ENCODE measurements at regions not wholly inside any gene's neighbourhood (a gene's known extent, or its start where the extent isn't known, plus 50 kb on each side); places are given as distances from the start of the nearest gene placed in this dataset.

DNA sequence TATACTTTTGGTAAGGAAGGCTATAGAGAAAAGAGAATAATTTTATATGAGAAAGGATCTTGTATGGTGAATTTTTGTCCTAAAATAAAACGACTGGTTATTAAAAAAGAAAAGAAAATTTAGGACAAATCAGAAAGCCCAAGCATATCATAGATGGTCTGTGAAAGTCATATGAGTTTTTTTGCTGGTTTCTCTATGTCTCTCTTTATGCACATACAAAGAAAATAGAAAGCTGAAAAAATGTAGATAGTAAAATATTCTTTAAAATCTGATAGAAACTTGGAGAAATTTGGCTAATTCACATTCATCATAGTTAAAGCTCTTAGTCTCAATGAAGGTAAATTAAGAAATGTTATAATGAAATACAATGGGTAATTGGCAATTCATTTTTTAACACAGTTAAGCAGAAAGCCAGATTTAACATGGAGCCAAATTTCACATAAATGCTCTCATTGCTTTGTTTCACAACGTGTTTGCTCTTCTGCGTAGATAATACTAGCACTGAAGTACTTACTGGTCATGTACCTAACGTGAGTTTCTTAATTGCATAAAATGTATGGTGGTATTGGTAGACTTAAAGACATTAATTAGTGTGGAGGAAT, 621.5 kb upstream of the ATXN8OS start:
- CTCF ChIA-PET = no interaction called here
- H3K27ac ChIP-seq = no peak overlapping the region
- no peak overlapping the region for H3K4me2 ChIP-seq
- TF ChIP-seq ZNF302 (CRISPR knock-in tag; IDR thresholded peaks at IDR 0.05) (no peak), ZSCAN20 (CRISPR knock-in tag; IDR thresholded peaks at IDR 0.05) (no peak), JUN (IDR thresholded peaks at IDR 0.05) (no peak), ZFP36 (IDR thresholded peaks at IDR 0.05; ENCODE audit: borderline replicate concordance, partially characterized antibody) (peak; percentile 3)
- no peak for FAIRE-seq
- no peaks in the 10 kb centered on the region for H3K4me1 ChIP-seq
- no peaks in the 10 kb centered on the region for H3K9me3 ChIP-seq
- 6% methylated on average over 4 of the region's 4 CpGs for WGBS (ENCODE audit: missing lambda C conversion rate)
- POLR2A ChIA-PET = no interaction called here
- no peak for ATAC-seq
- DNase-seq (ENCODE audit: low read depth in 1 of 2, low spot score in 1 of 2) = no peak
- H3K4me3 ChIP-seq = no peak overlapping the region

DNA sequence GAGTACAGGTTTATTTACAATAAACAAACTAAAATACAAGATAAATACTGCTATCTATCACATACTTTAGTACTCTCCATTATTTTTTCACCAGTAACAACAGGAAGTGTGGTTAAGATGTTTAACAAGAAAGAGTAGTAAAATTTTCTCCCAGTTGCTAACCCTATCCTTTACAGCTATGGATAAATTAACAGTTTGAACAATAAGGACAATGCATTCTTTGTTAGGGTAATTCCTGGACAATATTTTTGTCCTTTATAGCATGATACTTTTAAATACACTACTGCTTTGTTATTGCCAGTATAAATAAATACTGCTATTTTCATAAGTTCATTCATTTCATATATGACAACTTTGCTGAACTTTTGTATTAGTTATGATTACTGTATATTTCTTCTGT, 630.2 kb upstream of the ATXN8OS start:
- TF ChIP-seq KDM1A (IDR thresholded peaks at IDR 0.05; ENCODE audit: low read depth) (no peak), HDAC2 (IDR thresholded peaks at IDR 0.05) (no peak)
- POLR2A ChIA-PET = no interaction called here
- DNase-seq (ENCODE audit: low read depth in 1 of 2, low spot score in 1 of 2) (no peak), FAIRE-seq (no peak), ATAC-seq (no peak)
- Histone ChIP-seq H3K9me3 (no peaks in the 10 kb centered on the region), H3K4me3 (no peak overlapping the region), H3K4me1 (no peaks in the 10 kb centered on the region), H3K4me2 (no peak overlapping the region), H3K27ac (no peak overlapping the region)
- CTCF ChIA-PET = no interaction called here

DNA sequence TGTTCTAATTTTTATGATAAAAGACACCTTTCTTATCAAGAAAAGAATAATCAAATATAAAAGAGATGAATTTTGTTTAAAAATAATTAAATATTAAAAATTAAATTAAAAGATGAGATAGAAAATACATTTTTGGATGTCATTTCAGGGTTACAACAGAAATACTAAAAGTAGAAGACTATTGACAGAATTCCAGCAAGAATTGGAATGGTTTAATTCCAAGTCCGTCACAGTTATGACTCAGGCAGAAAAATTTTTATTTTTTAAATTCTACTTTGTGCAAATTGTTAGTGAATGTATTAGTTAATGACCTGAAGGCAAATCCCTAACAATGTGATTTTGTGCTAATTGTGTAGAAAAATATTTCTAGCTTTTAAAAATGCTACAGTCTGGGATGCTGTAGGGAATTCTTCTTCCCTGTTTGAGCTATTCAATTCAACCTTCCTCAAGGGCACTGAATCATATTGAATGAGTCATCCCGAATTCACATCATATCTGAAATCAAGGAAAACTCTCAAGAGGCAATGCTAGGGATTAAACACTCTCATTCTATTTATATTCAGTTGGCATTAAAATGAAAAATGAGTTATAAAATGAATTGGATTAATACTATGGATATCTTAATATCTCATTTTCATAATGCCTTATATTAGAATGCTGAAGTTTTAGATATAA, 633.5 kb upstream of the ATXN8OS start:
- Histone ChIP-seq H3K4me1 (no peaks in the 10 kb centered on the region), H3K4me3 (no peak overlapping the region), H3K4me2 (no peak overlapping the region), H3K27ac (no peak overlapping the region), H3K9me3 (no peaks in the 10 kb centered on the region)
- DNase-seq (ENCODE audit: low read depth in 1 of 2, low spot score in 1 of 2) = no peak
- no peak for FAIRE-seq
- ChIA-PET POLR2A (no interaction called here), CTCF (no interaction called here)
- 8% methylated on average over 2 of the region's 2 CpGs for WGBS (ENCODE audit: missing lambda C conversion rate)
- ATAC-seq = no peak
- TF ChIP-seq GATA3 (IDR thresholded peaks at IDR 0.05; ENCODE audit: borderline replicate concordance) = no peak
- TF ChIP-seq ESRRA (IDR thresholded peaks at IDR 0.05; ENCODE audit: borderline replicate concordance, low read length) = no peak
- no peak for TF ChIP-seq HOXB13 (CRISPR knock-in tag; IDR thresholded peaks at IDR 0.05; ENCODE audit: low read depth)
- no peak for TF ChIP-seq HOXA7 (CRISPR knock-in tag; IDR thresholded peaks at IDR 0.05)
- TF ChIP-seq ZFP36 (IDR thresholded peaks at IDR 0.05; ENCODE audit: borderline replicate concordance, partially characterized antibody) = no peak
- no peak for TF ChIP-seq TP53 (CRISPR knock-in tag; IDR thresholded peaks at IDR 0.05)
- TF ChIP-seq, protein P1, sequence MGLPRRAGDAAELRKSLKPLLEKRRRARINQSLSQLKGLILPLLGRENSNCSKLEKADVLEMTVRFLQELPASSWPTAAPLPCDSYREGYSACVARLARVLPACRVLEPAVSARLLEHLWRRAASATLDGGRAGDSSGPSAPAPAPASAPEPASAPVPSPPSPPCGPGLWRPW (IDR thresholded peaks at IDR 0.05) = no peak
- TF ChIP-seq, protein P2, sequence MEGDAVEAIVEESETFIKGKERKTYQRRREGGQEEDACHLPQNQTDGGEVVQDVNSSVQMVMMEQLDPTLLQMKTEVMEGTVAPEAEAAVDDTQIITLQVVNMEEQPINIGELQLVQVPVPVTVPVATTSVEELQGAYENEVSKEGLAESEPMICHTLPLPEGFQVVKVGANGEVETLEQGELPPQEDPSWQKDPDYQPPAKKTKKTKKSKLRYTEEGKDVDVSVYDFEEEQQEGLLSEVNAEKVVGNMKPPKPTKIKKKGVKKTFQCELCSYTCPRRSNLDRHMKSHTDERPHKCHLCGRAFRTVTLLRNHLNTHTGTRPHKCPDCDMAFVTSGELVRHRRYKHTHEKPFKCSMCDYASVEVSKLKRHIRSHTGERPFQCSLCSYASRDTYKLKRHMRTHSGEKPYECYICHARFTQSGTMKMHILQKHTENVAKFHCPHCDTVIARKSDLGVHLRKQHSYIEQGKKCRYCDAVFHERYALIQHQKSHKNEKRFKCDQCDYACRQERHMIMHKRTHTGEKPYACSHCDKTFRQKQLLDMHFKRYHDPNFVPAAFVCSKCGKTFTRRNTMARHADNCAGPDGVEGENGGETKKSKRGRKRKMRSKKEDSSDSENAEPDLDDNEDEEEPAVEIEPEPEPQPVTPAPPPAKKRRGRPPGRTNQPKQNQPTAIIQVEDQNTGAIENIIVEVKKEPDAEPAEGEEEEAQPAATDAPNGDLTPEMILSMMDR (IDR thresholded peaks at IDR 0.05) = no peak
- no peak for TF ChIP-seq FOXS1 (CRISPR knock-in tag; IDR thresholded peaks at IDR 0.05)
- no peak for TF ChIP-seq MAFK (IDR thresholded peaks at IDR 0.05; ENCODE audit: partially characterized antibody)
- TF ChIP-seq CBX8 (IDR thresholded peaks at IDR 0.05) = no peak

DNA sequence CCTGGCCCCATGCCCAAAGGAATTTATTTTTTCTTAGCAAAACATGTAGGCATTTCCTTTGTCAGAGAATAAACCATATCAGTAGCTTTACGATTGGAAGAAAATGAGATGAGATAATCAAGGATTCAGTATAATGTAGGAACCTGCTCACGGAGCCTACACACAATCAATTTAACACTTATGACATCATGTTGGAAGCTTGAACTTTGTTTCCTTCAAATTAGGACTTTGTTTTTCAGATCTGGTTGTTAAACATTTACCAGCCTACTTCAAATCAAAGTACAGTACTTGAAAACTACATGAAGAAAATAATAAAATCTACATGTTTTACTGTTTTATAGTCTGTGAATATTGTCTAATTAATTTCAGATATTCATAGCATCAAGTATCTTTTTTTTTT, 639.0 kb upstream of the ATXN8OS start:
- CTCF ChIA-PET = no interaction called here
- 65% methylated on average over 2 of the region's 2 CpGs for WGBS (ENCODE audit: missing lambda C conversion rate)

More for the DNA sequence above, 639.0 kb upstream of the ATXN8OS start:
- Histone ChIP-seq H3K4me3 (no peak overlapping the region), H3K4me1 (no peaks in the 10 kb centered on the region), H3K4me2 (no peak overlapping the region), H3K27ac (no peak overlapping the region), H3K9me3 (no peaks in the 10 kb centered on the region)
- ATAC-seq (no peak), FAIRE-seq (no peak), DNase-seq (ENCODE audit: low read depth in 1 of 2, low spot score in 1 of 2) (no peak)
- TF ChIP-seq ESRRA (IDR thresholded peaks at IDR 0.05; ENCODE audit: borderline replicate concordance, low read length) = no peak
- no peak for TF ChIP-seq ZSCAN20 (CRISPR knock-in tag; IDR thresholded peaks at IDR 0.05)
- TF ChIP-seq TFCP2L1 (CRISPR knock-in tag; IDR thresholded peaks at IDR 0.05) = no peak
- TF ChIP-seq ZC3H11A (IDR thresholded peaks at IDR 0.05) = no peak
- TF ChIP-seq, protein P3, sequence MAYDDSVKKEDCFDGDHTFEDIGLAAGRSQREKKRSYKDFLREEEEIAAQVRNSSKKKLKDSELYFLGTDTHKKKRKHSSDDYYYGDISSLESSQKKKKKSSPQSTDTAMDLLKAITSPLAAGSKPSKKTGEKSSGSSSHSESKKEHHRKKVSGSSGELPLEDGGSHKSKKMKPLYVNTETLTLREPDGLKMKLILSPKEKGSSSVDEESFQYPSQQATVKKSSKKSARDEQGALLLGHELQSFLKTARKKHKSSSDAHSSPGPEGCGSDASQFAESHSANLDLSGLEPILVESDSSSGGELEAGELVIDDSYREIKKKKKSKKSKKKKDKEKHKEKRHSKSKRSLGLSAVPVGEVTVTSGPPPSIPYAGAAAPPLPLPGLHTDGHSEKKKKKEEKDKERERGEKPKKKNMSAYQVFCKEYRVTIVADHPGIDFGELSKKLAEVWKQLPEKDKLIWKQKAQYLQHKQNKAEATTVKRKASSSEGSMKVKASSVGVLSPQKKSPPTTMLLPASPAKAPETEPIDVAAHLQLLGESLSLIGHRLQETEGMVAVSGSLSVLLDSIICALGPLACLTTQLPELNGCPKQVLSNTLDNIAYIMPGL (CRISPR knock-in tag; IDR thresholded peaks at IDR 0.05; ENCODE audit: borderline replicate concordance) = no peak
- TF ChIP-seq NFE2L2 (conservative IDR thresholded peaks at IDR 0.05; ENCODE audit: low read length) = no peak
- no peak for TF ChIP-seq CBX8 (IDR thresholded peaks at IDR 0.05)
- TF ChIP-seq HOXA7 (CRISPR knock-in tag; IDR thresholded peaks at IDR 0.05) = no peak
- TF ChIP-seq HOXB13 (CRISPR knock-in tag; IDR thresholded peaks at IDR 0.05; ENCODE audit: low read depth) = no peak
- TF ChIP-seq, protein P1 (IDR thresholded peaks at IDR 0.05) = no peak
- TF ChIP-seq HEYL (CRISPR knock-in tag; IDR thresholded peaks at IDR 0.05) = no peak
- TF ChIP-seq JUNB (IDR thresholded peaks at IDR 0.05) = no peak
- no peak for TF ChIP-seq FOSB (CRISPR knock-in tag; IDR thresholded peaks at IDR 0.05)
- POLR2A ChIA-PET = no interaction called here
